ENCODE measurements at regions not wholly inside any gene's neighbourhood (a gene's known extent, or its start where the extent isn't known, plus 50 kb on each side); places are given as distances from the start of the nearest gene placed in this dataset.

DNA sequence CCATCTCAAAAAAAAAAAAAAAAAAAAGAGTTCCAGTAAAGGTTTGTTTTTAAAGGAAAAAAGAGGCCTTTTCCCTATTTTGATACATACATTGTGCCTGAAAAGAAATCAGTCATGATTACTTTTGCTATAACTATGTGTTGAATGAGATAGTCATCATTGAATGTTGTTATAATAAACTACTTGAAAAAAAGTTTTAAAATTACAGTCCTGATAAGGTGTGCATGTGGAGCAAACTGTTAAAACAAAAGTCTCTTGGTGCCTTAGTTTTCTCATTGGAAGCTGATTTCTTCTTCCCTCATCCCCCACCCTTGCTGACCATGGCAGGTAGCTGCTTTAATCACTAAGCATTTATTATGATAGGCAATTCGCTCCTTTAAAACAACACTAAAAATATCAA lies 172.3 kb upstream of the TBCA start:
- no peaks in the 10 kb centered on the region for H3K9me3 ChIP-seq (ENCODE audit: low read depth)
- peaks cover 19% of the 10 kb centered on the region for H3K27me3 ChIP-seq
- no peak for DNase-seq (ENCODE audit: low read depth in 1 of 2, low spot score in 1 of 2)
- TF ChIP-seq, protein P1, sequence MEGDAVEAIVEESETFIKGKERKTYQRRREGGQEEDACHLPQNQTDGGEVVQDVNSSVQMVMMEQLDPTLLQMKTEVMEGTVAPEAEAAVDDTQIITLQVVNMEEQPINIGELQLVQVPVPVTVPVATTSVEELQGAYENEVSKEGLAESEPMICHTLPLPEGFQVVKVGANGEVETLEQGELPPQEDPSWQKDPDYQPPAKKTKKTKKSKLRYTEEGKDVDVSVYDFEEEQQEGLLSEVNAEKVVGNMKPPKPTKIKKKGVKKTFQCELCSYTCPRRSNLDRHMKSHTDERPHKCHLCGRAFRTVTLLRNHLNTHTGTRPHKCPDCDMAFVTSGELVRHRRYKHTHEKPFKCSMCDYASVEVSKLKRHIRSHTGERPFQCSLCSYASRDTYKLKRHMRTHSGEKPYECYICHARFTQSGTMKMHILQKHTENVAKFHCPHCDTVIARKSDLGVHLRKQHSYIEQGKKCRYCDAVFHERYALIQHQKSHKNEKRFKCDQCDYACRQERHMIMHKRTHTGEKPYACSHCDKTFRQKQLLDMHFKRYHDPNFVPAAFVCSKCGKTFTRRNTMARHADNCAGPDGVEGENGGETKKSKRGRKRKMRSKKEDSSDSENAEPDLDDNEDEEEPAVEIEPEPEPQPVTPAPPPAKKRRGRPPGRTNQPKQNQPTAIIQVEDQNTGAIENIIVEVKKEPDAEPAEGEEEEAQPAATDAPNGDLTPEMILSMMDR (IDR thresholded peaks at IDR 0.05; ENCODE audit: low read depth, low read length), result no peak
- no peaks in the 10 kb centered on the region for H3K36me3 ChIP-seq
- peaks cover 6% of the 10 kb centered on the region for H3K4me1 ChIP-seq (ENCODE audit: low read depth)
- H3K4me3 ChIP-seq, result no peak overlapping the region
- H3K27ac ChIP-seq, result no peak overlapping the region

DNA sequence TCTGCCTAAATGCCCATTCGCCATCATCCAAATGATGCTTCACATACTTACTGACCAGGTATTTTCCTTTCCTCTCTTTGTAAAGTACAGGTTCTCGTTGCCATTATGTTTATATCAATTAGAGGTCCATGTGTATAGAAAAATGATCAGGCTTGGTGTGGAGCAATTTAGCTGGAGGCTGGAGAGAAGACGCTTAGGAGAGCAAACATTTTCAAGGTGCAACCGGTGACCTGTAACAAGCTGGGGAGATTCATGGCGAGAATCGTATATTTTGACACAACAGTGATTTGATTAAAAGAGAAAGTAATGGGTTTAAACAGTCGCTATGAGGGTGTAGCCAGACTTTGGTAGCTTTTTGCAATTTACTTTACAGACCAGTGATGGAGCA lies 170.9 kb upstream of the TBCA start:
- Histone ChIP-seq H3K27ac (no peak overlapping the region), H3K9me3 (ENCODE audit: low read depth) (no peaks in the 10 kb centered on the region), H3K4me1 (ENCODE audit: low read depth) (peaks cover 8% of the 10 kb centered on the region), H3K4me3 (no peak overlapping the region), H3K27me3 (peaks cover 19% of the 10 kb centered on the region), H3K36me3 (no peaks in the 10 kb centered on the region)
- DNase-seq (ENCODE audit: low read depth in 1 of 2, low spot score in 1 of 2), result no peak
- TF ChIP-seq, protein P1 (IDR thresholded peaks at IDR 0.05; ENCODE audit: low read depth, low read length), result no peak

DNA sequence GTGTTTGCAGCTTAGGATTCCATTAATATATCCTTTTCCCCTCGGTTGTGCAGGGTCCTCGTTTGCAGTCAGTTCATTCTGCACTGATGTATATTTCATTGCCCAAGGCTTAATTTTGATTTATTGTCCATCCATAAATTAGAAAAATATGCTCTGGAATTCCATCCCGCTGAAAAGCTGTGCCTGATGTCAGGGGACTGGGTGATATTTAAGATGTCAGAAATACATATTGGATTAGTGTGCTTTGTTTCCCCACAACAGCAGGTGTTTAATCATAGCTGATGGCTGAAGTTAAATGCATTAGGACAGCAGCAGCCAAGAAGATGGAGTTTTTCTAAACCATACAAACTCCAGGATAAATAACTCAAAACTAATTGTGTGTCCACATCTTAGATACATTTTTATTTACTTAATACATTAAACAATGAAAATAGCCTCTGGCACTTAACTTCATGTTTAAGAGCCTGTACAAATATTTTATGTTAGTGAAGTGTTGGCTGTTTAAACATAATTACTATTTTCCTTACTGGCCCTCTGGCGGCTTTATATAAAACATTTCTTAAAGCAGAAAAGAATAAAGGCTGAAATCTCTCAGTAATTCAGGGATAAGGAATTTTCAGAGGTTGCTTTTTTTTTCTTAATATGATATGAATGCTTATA lies 170.4 kb upstream of the TBCA start:
- Histone ChIP-seq H3K27me3 (peaks cover 19% of the 10 kb centered on the region), H3K36me3 (no peaks in the 10 kb centered on the region), H3K4me3 (no peak overlapping the region), H3K9me3 (ENCODE audit: low read depth) (no peaks in the 10 kb centered on the region), H3K4me1 (ENCODE audit: low read depth) (peaks cover 8% of the 10 kb centered on the region), H3K27ac (no peak overlapping the region)
- TF ChIP-seq, protein P1 (IDR thresholded peaks at IDR 0.05; ENCODE audit: low read depth, low read length), result no peak
- no peak for DNase-seq (ENCODE audit: low read depth in 1 of 2, low spot score in 1 of 2)

DNA sequence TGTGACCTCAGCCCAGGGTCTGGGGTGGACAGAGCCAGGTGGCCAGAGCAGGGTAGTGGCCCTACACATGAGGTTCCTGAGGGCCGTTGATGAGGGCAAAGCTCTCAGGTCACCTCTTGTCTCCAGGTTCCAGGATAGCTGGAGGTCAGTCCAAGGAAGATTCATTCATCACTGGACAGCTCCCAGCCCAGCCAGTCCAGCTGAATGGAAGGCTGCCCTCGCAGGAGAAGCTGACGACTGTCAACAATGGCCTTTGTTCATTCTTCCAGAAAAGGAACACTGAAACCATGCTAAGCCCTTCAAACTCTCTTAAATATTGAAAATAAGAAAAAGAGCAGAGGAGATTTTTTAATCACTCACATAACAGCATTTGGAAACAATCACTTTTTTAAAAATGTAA lies 169.7 kb upstream of the TBCA start:
- no peak for DNase-seq (ENCODE audit: low read depth in 1 of 2, low spot score in 1 of 2)
- H3K27me3 ChIP-seq, result peaks cover 19% of the 10 kb centered on the region
- no peaks in the 10 kb centered on the region for H3K9me3 ChIP-seq (ENCODE audit: low read depth)
- H3K4me3 ChIP-seq, result no peak overlapping the region
- H3K27ac ChIP-seq, result no peak overlapping the region
- H3K36me3 ChIP-seq, result no peaks in the 10 kb centered on the region
- TF ChIP-seq, protein P1 (IDR thresholded peaks at IDR 0.05; ENCODE audit: low read depth, low read length), result no peak
- H3K4me1 ChIP-seq (ENCODE audit: low read depth), result peaks cover 8% of the 10 kb centered on the region

DNA sequence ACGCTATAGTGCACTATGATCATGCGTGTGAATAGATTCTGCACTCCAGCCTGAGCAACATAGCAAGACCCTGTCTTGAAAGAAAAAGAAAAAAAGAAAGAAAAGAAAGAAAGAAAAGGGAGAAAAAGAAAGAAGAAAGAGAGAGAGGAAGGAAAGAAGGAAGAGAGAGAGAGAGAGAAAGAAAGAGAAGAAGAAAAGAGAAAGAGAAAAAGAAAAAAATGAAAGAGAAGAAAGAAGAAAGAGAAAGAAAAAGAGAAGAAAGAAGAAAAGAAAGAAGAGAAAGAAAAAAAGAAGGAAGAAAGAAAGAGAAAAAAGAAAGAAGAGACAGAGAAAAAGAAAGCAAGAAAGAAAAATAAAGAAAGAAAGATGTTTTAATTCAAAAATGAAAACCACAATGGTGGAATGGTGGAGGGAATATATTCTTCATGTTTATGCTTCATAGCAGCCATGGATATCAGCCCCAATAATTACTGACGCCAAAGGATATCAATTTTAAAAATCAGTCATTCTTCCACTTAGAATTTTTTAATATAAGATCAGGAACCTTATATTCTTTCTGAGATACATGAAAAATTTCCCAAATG lies 168.7 kb upstream of the TBCA start:
- H3K36me3 ChIP-seq, result no peaks in the 10 kb centered on the region
- H3K4me1 ChIP-seq (ENCODE audit: low read depth), result peaks cover 8% of the 10 kb centered on the region
- no peaks in the 10 kb centered on the region for H3K9me3 ChIP-seq (ENCODE audit: low read depth)
- no peak overlapping the region for H3K27ac ChIP-seq
- no peak for DNase-seq (ENCODE audit: low read depth in 1 of 2, low spot score in 1 of 2)
- H3K4me3 ChIP-seq, result no peak overlapping the region
- TF ChIP-seq, protein P1 (IDR thresholded peaks at IDR 0.05; ENCODE audit: low read depth, low read length), result no peak
- H3K27me3 ChIP-seq, result peaks cover 14% of the 10 kb centered on the region

All from cardiac muscle cell (in vitro differentiated cells and primary cell).